Hepatocyte (in vitro differentiated cells): ENCODE measurements at regions not wholly inside any gene's neighbourhood (a gene's known extent, or its start where the extent isn't known, plus 50 kb on each side); places are given as distances from the start of the nearest gene placed in this dataset.

ENCODE experiments used
- DNase-seq: peaks from one replicate; pipeline ENCODE4 v3.0.0-alpha.2; 2016; ENCODE audit warnings: low spot score
- H2AFZ ChIP-seq: fragments of 200-600 bp; sonication (generic); 2 replicates; pipeline ENCODE4 v1.6.0; 2016; ENCODE audit warnings: antibody characterized with exemption, mild to moderate bottlenecking
- H3K27ac ChIP-seq: fragments of 200-600 bp; sonication (generic); 2 replicates; pipeline ENCODE4 v1.5.1; 2016; ENCODE audit warnings: mild to moderate bottlenecking
- H3K27me3 ChIP-seq: fragments of 200-600 bp; sonication (generic); 2 replicates; pipeline ENCODE4 v1.6.1; 2016
- H3K36me3 ChIP-seq: fragments of 200-600 bp; sonication (generic); replicated peaks from 2 replicates; pipeline ENCODE4 v1.5.1; 2016; ENCODE audit warnings: low read depth; ENCODE audit not compliant: insufficient read depth
- H3K4me1 ChIP-seq: fragments of 200-600 bp; sonication (generic); 2 replicates; pipeline ENCODE4 v1.5.1; 2016; ENCODE audit warnings: mild to moderate bottlenecking, moderate library complexity; ENCODE audit not compliant: insufficient read depth
- H3K4me2 ChIP-seq: fragments of 200-600 bp; sonication (generic); 2 replicates; pipeline ENCODE4 v1.6.0; 2016
- H3K4me3 ChIP-seq: fragments of 200-600 bp; sonication (generic); 2 replicates; pipeline ENCODE4 v1.5.1; 2016; ENCODE audit warnings: mild to moderate bottlenecking
- H3K79me2 ChIP-seq: fragments of 200-600 bp; sonication (generic); 2 replicates; pipeline ENCODE4 v1.6.0; 2017; ENCODE audit warnings: mild to moderate bottlenecking
- H3K9me2 ChIP-seq: fragments of 200-600 bp; sonication (generic); replicated peaks from 2 replicates; pipeline ENCODE4 v1.6.0; 2017; ENCODE audit warnings: mild to moderate bottlenecking; ENCODE audit not compliant: insufficient read depth
- H3K9me3 ChIP-seq: fragments of 200-600 bp; sonication (generic); 2 replicates; pipeline ENCODE4 v1.5.1; 2016; ENCODE audit warnings: low read depth, mild to moderate bottlenecking
- H4K20me1 ChIP-seq: fragments of 200-600 bp; sonication (generic); 2 replicates; pipeline ENCODE4 v1.6.0; 2016; ENCODE audit warnings: mild to moderate bottlenecking; ENCODE audit not compliant: insufficient read depth, poor library complexity, severe bottlenecking
- CTCF ChIP-seq: fragments of 200-600 bp; sonication (generic); IDR thresholded peaks from 2 replicates; pipeline ENCODE4 v1.5.1; 2016; ENCODE audit warnings: antibody characterized with exemption, mild to moderate bottlenecking; ENCODE audit not compliant: poor library complexity
- EZH2 ChIP-seq: fragments of 200-600 bp; sonication (generic); IDR thresholded peaks from 2 replicates; pipeline ENCODE4 v1.6.1; 2016; ENCODE audit warnings: antibody characterized with exemption, mild to moderate bottlenecking, borderline replicate concordance
- EZH2phosphoT487 ChIP-seq: fragments of 200-600 bp; sonication (generic); IDR thresholded peaks from one replicate; pipeline ENCODE4 v1.6.1; 2018; ENCODE audit warnings: antibody characterized with exemption, mild to moderate bottlenecking, low read depth, moderate library complexity; ENCODE audit not compliant: unreplicated experiment, severe bottlenecking
- WGBS: methylation state at CpG from one replicate; pipeline ENCODE4 v1.1.6; 2016; ENCODE audit warnings: low lambda C conversion rate; ENCODE audit errors: missing lambda C conversion rate; 5-methylcytosine and 5-hydroxymethylcytosine counted together

- no peak overlapping the region for H3K4me3 ChIP-seq
- H2AFZ ChIP-seq, result no peak overlapping the region
- H3K27me3 ChIP-seq, result no peaks in the 10 kb centered on the region
- TF ChIP-seq CTCF (peak; percentile 14), EZH2 (no peak)
- no peaks in the 10 kb centered on the region for H4K20me1 ChIP-seq
- no peak overlapping the region for H3K27ac ChIP-seq
- DNase-seq, result no peak
- H3K4me2 ChIP-seq, result no peak overlapping the region
- H3K36me3 ChIP-seq, result no peaks in the 10 kb centered on the region
- no peaks in the 10 kb centered on the region for H3K79me2 ChIP-seq
- no peaks in the 10 kb centered on the region for H3K4me1 ChIP-seq
- H3K9me3 ChIP-seq, result no peaks in the 10 kb centered on the region
- no peaks in the 10 kb centered on the region for H3K9me2 ChIP-seq
Observed at GRCh38 chr14:44369401-44370123, 137.5 kb downstream of the FSCB start.

- H3K4me3 ChIP-seq, result no peak overlapping the region
- H3K4me2 ChIP-seq, result no peak overlapping the region
- H3K27ac ChIP-seq, result no peak overlapping the region
- no peaks in the 10 kb centered on the region for H3K79me2 ChIP-seq
- no peaks in the 10 kb centered on the region for H3K9me2 ChIP-seq
- H3K27me3 ChIP-seq, result no peaks in the 10 kb centered on the region
- H3K9me3 ChIP-seq, result no peaks in the 10 kb centered on the region
- no peak for TF ChIP-seq EZH2
- no peak for TF ChIP-seq EZH2phosphoT487
- TF ChIP-seq CTCF, result no peak
- WGBS, result 98% methylated on average over 2 of the region's 2 CpGs
- H3K4me1 ChIP-seq, result no peaks in the 10 kb centered on the region
- H3K36me3 ChIP-seq, result no peaks in the 10 kb centered on the region
- no peaks in the 10 kb centered on the region for H4K20me1 ChIP-seq
- no peak for DNase-seq
- no peak overlapping the region for H2AFZ ChIP-seq
Observed at GRCh38 chr14:44361083-44361482, 146.0 kb downstream of the FSCB start.

GRCh38 chr14:44353805-44354204 is 153.3 kb downstream of the FSCB start:
- Histone ChIP-seq H3K9me2 (no peaks in the 10 kb centered on the region), H3K79me2 (no peaks in the 10 kb centered on the region), H2AFZ (no peak overlapping the region), H3K27ac (no peak overlapping the region), H3K4me1 (no peaks in the 10 kb centered on the region), H3K36me3 (no peaks in the 10 kb centered on the region), H3K9me3 (no peaks in the 10 kb centered on the region), H3K4me2 (no peak overlapping the region), H4K20me1 (no peaks in the 10 kb centered on the region), H3K4me3 (no peak overlapping the region), H3K27me3 (no peaks in the 10 kb centered on the region)
- DNase-seq, result no peak
- WGBS, result 90% methylated on average over 3 of the region's 3 CpGs
- TF ChIP-seq EZH2, result no peak
- TF ChIP-seq CTCF, result no peak
- no peak for TF ChIP-seq EZH2phosphoT487

GRCh38 chr14:44352201-44352600 is 154.9 kb downstream of the FSCB start:
- Histone ChIP-seq H3K4me1 (no peaks in the 10 kb centered on the region), H3K4me2 (no peak overlapping the region), H3K9me3 (peaks cover 6% of the 10 kb centered on the region), H3K27me3 (no peaks in the 10 kb centered on the region), H3K4me3 (no peak overlapping the region), H3K27ac (no peak overlapping the region), H3K9me2 (no peaks in the 10 kb centered on the region), H3K79me2 (no peaks in the 10 kb centered on the region), H3K36me3 (no peaks in the 10 kb centered on the region), H2AFZ (no peak overlapping the region), H4K20me1 (no peaks in the 10 kb centered on the region)
- TF ChIP-seq EZH2phosphoT487 (no peak), EZH2 (no peak), CTCF (no peak)
- WGBS, result 34% methylated on average over 1 of the region's 1 CpG
- DNase-seq, result no peak
